ENCODE measurements at regions not wholly inside any gene's neighbourhood (a gene's known extent, or its start where the extent isn't known, plus 50 kb on each side); places are given as distances from the start of the nearest gene placed in this dataset.

DNA sequence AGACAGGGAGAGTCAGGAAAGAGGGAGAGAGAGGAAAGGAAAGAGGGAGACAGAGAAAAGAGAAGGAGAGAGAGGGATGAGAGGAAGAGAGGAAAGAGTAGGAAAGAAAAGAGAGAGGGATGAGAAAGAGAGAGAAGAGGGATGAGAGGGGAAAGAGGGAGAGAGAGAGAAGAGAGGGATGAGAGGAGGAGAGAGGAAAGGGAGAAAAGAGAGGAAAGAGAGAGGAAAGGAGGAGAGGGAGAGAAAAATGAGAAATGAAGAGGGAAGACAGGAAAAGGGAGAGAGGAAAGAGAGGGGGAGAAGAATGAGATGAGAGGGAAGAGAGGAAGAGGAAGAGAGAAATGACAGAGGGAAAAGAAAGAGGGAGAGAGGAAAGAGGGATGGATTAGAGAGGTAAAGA lies 207.0 kb upstream of the SKOR2 start:
- no peak for DNase-seq

DNA sequence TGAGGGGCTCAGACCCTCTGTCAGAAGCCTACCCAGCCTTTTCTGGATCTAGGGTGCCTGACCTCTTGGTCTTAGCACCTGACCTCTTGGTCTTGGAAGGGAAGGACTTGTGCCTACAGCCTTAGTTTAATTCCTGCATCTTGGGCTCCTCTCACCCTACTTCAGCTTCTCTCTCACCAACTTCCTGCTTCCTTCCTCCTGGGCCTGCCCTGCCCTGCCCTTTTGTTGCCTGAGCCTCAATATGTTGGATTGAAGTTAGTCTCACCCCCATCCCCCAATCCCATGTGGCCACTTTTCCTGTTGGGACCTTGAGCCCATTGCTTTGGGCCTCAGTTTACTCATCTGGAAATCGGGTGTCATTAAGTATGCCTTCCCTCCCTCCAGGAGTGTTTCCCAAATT lies 206.2 kb upstream of the SKOR2 start:
- no peak for DNase-seq

DNA sequence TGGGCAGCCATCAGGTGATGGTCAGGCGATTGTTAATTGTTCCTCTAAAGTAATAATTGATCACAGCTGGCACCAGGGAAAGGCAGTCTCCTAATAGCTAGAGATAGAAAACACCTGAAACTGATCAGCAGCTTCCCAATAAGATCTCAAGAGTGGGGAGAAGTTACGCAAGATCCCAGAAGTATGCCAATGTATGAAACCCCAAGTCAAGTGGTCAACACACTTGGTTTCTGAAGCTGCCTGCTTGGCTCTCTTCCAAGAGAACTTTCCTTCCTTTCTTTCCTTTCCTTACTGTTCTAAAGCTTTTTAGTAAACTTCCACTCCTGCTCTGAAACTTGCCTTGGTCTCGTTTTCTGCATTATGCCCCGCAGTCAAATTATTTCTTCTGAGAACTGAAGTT lies 201.6 kb upstream of the SKOR2 start:
- DNase-seq: no peak

- no peak for DNase-seq
These were observed 197.5 kb upstream of the SKOR2 start for GRCh38 chr18:47448956-47449355.

DNA sequence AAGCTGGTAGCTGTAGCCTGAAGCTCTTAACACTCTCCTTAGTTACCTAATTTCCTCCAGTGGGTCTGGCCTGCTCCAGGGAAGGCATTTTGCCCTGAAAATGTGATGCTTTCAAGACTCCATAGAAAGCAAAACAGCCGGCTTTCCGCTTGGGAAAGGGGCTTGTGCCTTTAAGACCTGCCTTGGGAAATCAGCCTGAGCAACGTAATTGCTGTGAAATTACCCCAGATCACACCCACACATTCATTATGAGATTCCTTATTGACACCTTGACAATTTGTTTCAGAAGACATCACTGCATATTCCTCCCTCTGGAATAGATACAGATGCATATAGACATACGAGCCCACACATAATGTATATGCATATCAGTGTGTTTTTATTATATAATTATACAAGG lies 190.5 kb upstream of the SKOR2 start:
- DNase-seq: no peak

DNA sequence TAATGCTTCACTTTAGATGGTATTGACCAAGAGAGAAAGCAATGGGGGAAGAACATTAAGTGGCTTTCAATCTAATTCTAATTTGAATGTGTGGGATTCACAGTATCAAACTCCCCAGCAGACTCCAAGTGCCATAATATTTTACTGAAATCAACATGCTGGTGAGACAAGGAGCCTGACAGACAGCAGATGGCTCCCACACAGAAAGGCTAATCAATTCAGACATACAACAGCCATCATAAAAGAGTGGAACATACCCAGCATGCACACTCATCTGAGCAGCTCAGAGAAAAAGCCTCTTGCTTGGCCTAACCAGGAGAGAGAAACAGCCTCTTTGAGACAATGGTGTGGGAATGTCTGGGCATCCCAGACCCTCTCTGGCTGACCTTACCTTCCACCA lies 186.5 kb upstream of the SKOR2 start:
- DNase-seq: no peak

GRCh38 chr18:47436871-47437270 lies 185.4 kb upstream of the SKOR2 start:
- DNase-seq: peak; percentile 18

DNA sequence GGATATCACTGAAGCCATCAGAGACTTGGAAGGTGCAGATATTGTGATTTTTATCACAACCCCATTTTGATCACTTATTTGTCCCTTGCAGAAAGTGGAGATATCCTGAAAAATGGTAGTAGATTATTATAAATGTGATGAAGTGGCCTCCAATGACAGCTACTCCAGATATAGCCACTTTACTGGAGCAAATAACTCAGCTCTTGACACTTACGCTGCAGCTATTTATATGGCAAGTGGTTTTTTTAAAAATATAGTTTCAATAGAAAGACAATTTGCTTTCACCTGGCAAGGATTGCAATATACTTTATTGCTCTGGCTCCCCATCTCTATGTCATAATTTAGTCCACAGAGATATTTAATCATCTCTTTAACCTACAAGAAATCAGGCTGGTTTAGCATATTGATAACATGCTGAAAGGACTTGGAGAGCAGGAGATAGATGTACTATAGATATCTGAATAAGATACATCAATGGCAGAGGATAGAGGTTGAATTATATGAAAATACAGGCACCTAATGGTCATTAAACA lies 182.8 kb upstream of the SKOR2 start:
- DNase-seq: no peak

GRCh38 chr18:47427923-47428637 lies 176.6 kb upstream of the SKOR2 start:
- no peak for DNase-seq

GRCh38 chr18:47427072-47427471 lies 175.6 kb upstream of the SKOR2 start:
- DNase-seq: no peak

- DNase-seq: no peak
These were observed 173.9 kb upstream of the SKOR2 start for GRCh38 chr18:47425365-47425764.

- no peak for DNase-seq
These were observed 171.1 kb upstream of the SKOR2 start for GRCh38 chr18:47422524-47422923.

DNA sequence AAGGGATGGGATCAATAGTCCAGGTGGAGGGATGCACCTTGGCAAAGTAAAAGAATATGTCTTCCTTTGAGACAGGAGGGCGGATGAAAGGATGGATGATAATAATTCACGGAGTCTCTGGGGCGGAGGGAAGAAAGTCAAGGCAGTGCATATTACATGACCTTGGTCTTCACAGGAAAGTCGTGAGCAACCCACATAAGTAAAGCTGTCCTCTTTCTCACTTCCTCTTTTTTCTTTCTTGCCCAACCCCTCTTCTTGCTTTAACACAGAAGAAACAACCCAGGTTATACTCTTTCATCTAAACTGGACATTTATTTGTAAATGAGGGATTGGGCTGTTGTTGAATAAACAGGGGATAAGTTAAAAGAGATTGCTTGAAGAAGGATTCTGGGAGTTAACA lies 168.7 kb upstream of the SKOR2 start:
- DNase-seq: no peak

GRCh38 chr18:47418746-47419145 lies 167.3 kb upstream of the SKOR2 start:
- DNase-seq: peak; percentile 59

DNA sequence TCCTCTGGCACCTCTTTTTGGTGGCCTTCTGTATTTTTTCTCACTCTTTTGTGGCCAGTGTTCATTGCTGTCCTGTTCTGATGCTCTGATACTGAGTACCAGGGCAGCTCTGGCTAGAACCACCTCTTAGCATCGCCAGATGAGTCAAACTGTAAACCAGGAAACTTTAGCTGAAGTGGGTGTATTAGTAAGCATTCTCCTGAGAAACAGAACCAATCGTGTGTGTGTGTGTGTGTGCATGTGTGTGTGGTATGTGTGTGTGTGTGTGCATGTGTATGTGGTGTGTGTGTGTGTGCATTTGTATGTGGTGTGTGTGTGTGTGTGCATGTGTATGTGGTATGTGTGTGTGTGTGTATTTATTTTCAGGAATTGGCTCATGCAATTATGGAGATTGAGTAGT lies 166.3 kb upstream of the SKOR2 start:
- DNase-seq: no peak

GRCh38 chr18:47415881-47416280 lies 164.4 kb upstream of the SKOR2 start:
- no peak for DNase-seq

- DNase-seq: peak; percentile 8
These were observed 161.9 kb upstream of the SKOR2 start for GRCh38 chr18:47413327-47413726.

- no peak for DNase-seq
These were observed 161.5 kb upstream of the SKOR2 start for GRCh38 chr18:47412924-47413323.

DNA sequence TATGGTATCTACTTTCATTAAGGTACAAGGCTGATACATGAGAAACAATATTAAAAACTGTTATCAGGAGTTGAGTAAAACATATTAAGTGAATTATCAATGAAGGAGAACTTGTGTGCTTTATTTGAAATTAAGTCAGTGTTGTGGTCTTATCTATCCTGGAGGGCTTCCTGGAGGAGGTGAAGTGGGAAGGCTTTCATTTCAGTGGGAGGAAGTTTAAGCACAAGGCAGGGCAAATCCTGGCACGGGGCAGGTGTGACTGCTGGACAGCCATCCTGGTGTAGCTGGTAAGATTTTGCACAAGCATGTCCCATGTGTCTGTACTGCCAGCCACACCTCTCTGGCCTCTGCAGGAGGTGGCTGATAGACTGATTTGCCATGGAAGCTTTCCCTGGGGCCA lies 159.7 kb upstream of the SKOR2 start:
- DNase-seq: no peak

DNA sequence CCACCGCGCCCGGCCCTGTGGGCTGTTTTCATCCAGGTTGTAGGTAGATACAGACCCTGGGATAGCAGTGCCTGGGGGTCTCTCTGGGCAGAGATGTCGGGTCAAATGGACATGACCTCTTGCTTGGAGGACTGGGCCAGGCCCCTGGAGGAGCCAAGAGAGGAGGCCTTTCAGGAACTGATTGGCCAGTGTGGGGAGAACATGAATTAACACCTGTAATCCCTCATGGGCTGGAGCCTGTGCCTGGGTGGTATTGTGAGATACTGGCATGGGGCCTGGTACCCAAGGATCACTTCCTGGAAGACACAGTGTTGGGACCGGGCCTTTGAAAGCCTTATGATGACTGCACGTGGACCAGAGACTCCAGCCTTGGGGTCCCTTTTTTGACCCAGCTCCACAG lies 158.7 kb upstream of the SKOR2 start:
- no peak for DNase-seq

DNA sequence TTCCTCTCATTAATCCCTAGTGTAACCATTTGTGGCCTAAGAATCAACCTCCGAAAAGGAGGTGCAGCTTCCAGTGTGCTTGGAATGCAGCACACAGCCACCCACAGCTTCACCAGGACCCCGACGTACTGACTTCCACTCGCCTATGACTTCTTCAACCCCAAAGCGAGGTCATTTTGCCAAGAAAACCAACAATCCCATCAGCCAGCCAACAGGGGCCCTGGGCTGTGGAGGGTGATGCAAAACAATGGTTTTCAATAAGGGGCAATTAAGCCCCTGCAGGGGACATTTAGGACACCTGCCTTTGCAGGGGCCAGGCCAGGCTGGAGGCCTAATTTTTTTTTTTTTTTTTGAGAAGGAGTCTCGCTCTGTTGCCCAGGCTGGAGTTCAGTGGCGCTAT lies 158.1 kb upstream of the SKOR2 start:
- DNase-seq: no peak

- DNase-seq: no peak
These were observed 156.3 kb upstream of the SKOR2 start for GRCh38 chr18:47407736-47408135.

GRCh38 chr18:47404845-47405244 lies 153.4 kb upstream of the SKOR2 start:
- DNase-seq: no peak

DNA sequence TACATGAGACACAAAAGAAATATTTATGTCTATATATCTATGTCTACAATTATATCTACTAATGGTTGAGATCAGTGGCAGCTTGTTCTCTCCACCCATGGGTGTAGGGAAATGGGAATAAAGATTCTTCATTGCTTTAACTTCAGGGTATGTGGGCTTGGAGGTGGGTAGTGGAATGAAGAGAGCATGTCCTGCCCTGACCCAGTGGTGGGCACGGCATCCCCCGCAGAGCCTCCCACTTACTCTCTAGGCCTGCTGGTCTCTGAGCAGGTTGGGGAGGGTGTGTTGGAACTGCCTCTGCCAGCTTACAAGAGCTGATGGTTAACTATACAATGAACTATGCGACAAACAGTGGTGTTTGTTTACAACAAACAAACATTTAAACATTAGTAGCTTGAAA lies 152.5 kb upstream of the SKOR2 start:
- DNase-seq: no peak

GRCh38 chr18:47403317-47403716 lies 151.9 kb upstream of the SKOR2 start:
- no peak for DNase-seq

All from fibroblast of skin of back (primary cell).